SU-DHL-6 (cell line): ENCODE measurements at regions not wholly inside any gene's neighbourhood (a gene's known extent, or its start where the extent isn't known, plus 50 kb on each side); places are given as distances from the start of the nearest gene placed in this dataset.

Experiments used
- H2AFZ ChIP-seq: fragments of 200-600 bp; sonication (generic); 2 replicates; pipeline ENCODE4 v1.6.1; 2014; ENCODE audit warnings: low read depth, mild to moderate bottlenecking, moderate library complexity, mixed read lengths, antibody characterized with exemption, low read length; ENCODE audit not compliant: severe bottlenecking
- H3F3A ChIP-seq: fragments of 200-600 bp; shearing (Covaris generic); 2 replicates; pipeline ENCODE4 v1.6.0; 2016; ENCODE audit warnings: antibody characterized with exemption, mild to moderate bottlenecking; ENCODE audit not compliant: insufficient read depth
- H3K27ac ChIP-seq: fragments of 200-600 bp; sonication (generic); 2 replicates; pipeline ENCODE4 v1.5.1; 2016; ENCODE audit warnings: low read depth, mild to moderate bottlenecking, low read length, moderate library complexity, mixed read lengths
- H3K27me3 ChIP-seq: fragments of 200-600 bp; sonication (generic), shearing (Covaris generic); 2 replicates; pipeline ENCODE4 v1.6.0; 2014; ENCODE audit warnings: mild to moderate bottlenecking, low read length
- H3K36me3 ChIP-seq: fragments of 200-600 bp; sonication (generic); 2 replicates; pipeline ENCODE4 v1.6.1; 2014; ENCODE audit warnings: mild to moderate bottlenecking, low read length, mixed read lengths
- H3K4me2 ChIP-seq: fragments of 300-600, 200-600 bp; shearing (Covaris generic), sonication (generic); 2 replicates; pipeline ENCODE4 v1.6.0; 2014; ENCODE audit warnings: low read length, low read depth, mild to moderate bottlenecking; ENCODE audit not compliant: poor library complexity, severe bottlenecking
- H3K4me3 ChIP-seq: fragments of 200-600 bp; sonication (generic); 2 replicates; pipeline ENCODE4 v1.5.1; 2014; ENCODE audit warnings: antibody characterized with exemption, low read length, mild to moderate bottlenecking, mixed read lengths; ENCODE audit not compliant: insufficient read depth, poor library complexity, severe bottlenecking
- H3K79me2 ChIP-seq: fragments of 200-600 bp; sonication (generic); 2 replicates; pipeline ENCODE4 v1.6.1; 2014; ENCODE audit warnings: mild to moderate bottlenecking, low read length, moderate library complexity; ENCODE audit not compliant: insufficient read depth
- H3K9ac ChIP-seq: fragments of 200-600 bp; sonication (generic); 2 replicates; pipeline ENCODE4 v1.7.0; 2014; ENCODE audit warnings: mild to moderate bottlenecking, low read length
- H3K9me2 ChIP-seq: fragments of 200-600 bp; sonication (generic); replicated peaks from 2 replicates; pipeline ENCODE4 v1.6.1; 2014; ENCODE audit warnings: low read length; ENCODE audit not compliant: insufficient read depth
- H3K9me3 ChIP-seq: fragments of 200-600 bp; sonication (generic); 2 replicates; pipeline ENCODE4 v1.6.1; 2014; ENCODE audit warnings: low read length, mixed read lengths; ENCODE audit not compliant: insufficient read depth
- H4K20me1 ChIP-seq: fragments of 200-600 bp; sonication (generic); 2 replicates; pipeline ENCODE4 v1.6.1; 2014; ENCODE audit warnings: low read depth, mild to moderate bottlenecking, antibody characterized with exemption, low read length, moderate library complexity, mixed read lengths
- CTCF ChIP-seq: fragments of 200-600 bp; sonication (generic); IDR thresholded peaks from one replicate; pipeline ENCODE4 v1.5.1; 2017; ENCODE audit warnings: antibody characterized with exemption, mild to moderate bottlenecking, low read length, moderate library complexity; ENCODE audit not compliant: insufficient read depth, poor library complexity, severe bottlenecking
- EZH2phosphoT487 ChIP-seq: fragments of 200-600 bp; sonication (generic), shearing (Covaris generic); conservative IDR thresholded peaks from 2 replicates; pipeline ENCODE4 v1.6.1; 2018; ENCODE audit warnings: mild to moderate bottlenecking, antibody characterized with exemption, low read length, moderate library complexity, mixed read lengths

DNA sequence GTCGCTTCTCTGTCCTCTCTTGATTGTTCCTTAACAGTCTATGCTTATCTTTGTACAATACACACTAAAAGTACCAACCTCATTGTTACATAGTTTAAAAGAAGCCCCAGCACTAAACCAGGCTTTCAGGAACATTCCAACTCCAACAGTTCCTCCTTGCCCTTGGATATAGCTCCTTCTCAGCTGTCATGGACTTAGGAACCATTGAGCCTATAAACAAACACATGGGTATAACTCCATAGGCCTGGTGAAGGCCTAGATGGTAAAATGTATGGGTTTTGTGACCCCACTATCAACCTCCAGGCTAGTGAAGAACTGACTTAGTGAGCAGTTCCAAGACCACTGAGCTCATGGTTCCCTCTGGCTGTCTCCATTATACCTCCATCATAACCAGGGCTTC is 74.8 kb upstream of the SLC39A10 start:
- Histone ChIP-seq H3K4me3 (no peak overlapping the region), H3K27ac (no peak overlapping the region), H3K9me2 (no peaks in the 10 kb centered on the region), H3K9me3 (no peaks in the 10 kb centered on the region), H3K27me3 (no peaks in the 10 kb centered on the region), H3K9ac (no peak overlapping the region), H3F3A (no peaks in the 10 kb centered on the region), H3K4me2 (no peak overlapping the region), H4K20me1 (no peaks in the 10 kb centered on the region), H3K36me3 (no peaks in the 10 kb centered on the region), H3K79me2 (no peaks in the 10 kb centered on the region), H2AFZ (no peak overlapping the region)
- TF ChIP-seq EZH2phosphoT487 (no peak), CTCF (no peak)

DNA sequence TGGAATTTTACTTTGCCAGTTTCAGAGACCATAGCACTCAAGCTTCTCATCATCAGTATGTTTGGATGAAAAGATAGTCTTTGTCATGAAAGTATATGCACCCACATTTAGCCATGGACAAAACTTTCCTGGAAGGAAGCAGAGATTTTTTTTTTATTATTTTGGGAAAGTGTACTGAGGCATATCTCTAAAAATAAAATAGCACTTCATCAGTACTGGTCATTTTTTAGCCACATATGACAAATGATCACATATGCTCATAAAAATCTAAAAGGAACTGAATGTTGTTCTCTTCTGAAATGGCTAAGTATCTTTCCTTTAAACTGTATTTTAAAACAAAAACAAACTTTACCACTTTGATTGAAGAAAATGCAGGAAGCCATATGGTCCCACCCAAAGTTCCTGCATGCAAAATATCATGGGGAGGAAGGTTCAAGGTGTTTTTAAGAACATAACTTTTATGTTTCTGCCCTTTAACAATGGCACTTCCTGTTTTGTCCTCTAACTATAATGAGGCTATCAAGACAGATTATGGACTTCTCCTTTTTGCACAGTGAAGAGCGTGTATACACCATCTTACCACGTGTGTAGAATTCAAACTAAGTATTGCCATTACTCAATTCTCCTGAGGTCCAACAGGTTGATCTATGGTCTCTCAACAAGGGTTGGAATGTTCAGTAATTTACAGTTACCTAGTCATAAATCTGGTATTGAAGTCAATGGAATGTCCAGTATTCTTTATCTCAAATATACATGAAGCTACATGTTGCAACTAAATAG is 77.1 kb upstream of the SLC39A10 start:
- H3K9me2 ChIP-seq, result no peaks in the 10 kb centered on the region
- H2AFZ ChIP-seq, result peak overlapping the region; percentile 23
- H3K27me3 ChIP-seq, result no peaks in the 10 kb centered on the region
- H3K27ac ChIP-seq, result no peak overlapping the region
- H3K36me3 ChIP-seq, result no peaks in the 10 kb centered on the region
- TF ChIP-seq EZH2phosphoT487 (no peak), CTCF (no peak)
- H3K4me2 ChIP-seq, result no peak overlapping the region
- H3K4me3 ChIP-seq, result no peak overlapping the region
- no peaks in the 10 kb centered on the region for H4K20me1 ChIP-seq
- no peaks in the 10 kb centered on the region for H3K9me3 ChIP-seq
- no peaks in the 10 kb centered on the region for H3F3A ChIP-seq
- no peaks in the 10 kb centered on the region for H3K79me2 ChIP-seq
- no peak overlapping the region for H3K9ac ChIP-seq

DNA sequence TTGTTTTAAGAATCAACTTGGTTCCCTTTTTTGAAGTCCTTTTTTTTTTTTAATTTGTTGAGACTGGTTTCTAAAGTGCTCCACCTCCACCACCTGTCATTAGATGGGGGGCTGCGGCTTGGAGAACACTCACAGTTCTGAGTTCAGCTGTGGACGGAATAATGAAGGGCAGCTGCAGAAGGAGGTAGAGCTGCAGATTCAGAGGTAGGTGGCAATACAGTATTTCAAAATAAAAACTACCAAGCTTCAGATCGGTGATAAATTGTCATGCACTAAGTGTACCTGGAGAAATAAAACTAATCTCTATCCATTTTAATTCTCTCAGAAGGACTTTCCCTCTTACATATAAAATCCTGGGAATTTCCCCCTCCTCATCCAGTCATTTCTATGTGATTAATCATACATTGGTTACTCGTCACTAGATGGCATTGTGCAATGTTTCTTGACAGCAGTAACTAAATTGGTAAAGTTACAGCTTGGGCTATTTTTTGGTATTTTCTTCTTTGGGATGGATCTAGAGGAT is 81.1 kb upstream of the SLC39A10 start:
- no peak overlapping the region for H3K4me3 ChIP-seq
- H3F3A ChIP-seq, result no peaks in the 10 kb centered on the region
- H2AFZ ChIP-seq, result no peak overlapping the region
- TF ChIP-seq EZH2phosphoT487, result no peak
- TF ChIP-seq CTCF, result no peak
- H3K9me3 ChIP-seq, result no peaks in the 10 kb centered on the region
- H4K20me1 ChIP-seq, result no peaks in the 10 kb centered on the region
- no peaks in the 10 kb centered on the region for H3K27me3 ChIP-seq
- no peaks in the 10 kb centered on the region for H3K79me2 ChIP-seq
- H3K9me2 ChIP-seq, result no peaks in the 10 kb centered on the region
- no peaks in the 10 kb centered on the region for H3K36me3 ChIP-seq
- H3K9ac ChIP-seq, result no peak overlapping the region
- H3K4me2 ChIP-seq, result no peak overlapping the region
- H3K27ac ChIP-seq, result no peak overlapping the region
